GM06990 (cell line): ENCODE measurements at regions not wholly inside any gene's neighbourhood (a gene's known extent, or its start where the extent isn't known, plus 50 kb on each side); places are given as distances from the start of the nearest gene placed in this dataset.

ENCODE experiments used
- DNase-seq: peaks from one replicate; pipeline ENCODE4 v3.0.0-alpha.2; 2011; ENCODE audit not compliant: insufficient read length; ENCODE audit errors: extremely low read depth
- H3K27me3 ChIP-seq: replicated peaks from 2 replicates; pipeline ENCODE4 v1.6.0; 2011; ENCODE audit warnings: low read length; ENCODE audit not compliant: control insufficient read depth, insufficient read depth
- H3K36me3 ChIP-seq: 2 replicates; pipeline ENCODE4 v1.5.1; 2011; ENCODE audit warnings: low read length; ENCODE audit not compliant: control insufficient read depth, insufficient read depth
- H3K4me3 ChIP-seq: replicated peaks from 2 replicates; pipeline ENCODE4 v1.5.1; 2011; ENCODE audit warnings: low read depth, mild to moderate bottlenecking, control low read depth, low read length
- TF ChIP-seq, protein P1 (sequence below): IDR thresholded peaks from 2 replicates; pipeline ENCODE4 v1.5.1; 2011; ENCODE audit warnings: low read length, control low read depth, mild to moderate bottlenecking, inconsistent platforms; ENCODE audit not compliant: insufficient read depth, poor library complexity, severe bottlenecking

DNA sequence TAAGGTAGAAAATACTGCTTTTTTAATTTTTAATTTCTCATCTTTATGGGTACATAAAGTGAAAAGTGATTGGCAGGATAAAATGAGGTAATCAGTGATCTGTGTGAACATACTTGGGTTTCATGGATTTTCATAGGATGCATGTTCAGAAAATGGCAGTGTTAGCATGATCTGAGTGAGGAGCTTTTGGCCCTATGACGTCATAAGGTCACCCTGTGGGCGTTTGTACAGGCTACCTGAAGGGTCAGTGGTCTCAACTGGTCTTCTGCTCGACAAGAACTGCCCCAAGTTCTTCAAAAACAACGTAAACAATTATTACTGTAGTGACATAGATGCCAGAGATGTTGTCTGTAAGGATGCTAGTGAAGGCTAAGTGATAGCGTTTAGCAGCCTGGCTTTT, 124.5 kb upstream of the OSTN start:
- Histone ChIP-seq H3K4me3 (no peak overlapping the region), H3K27me3 (no peaks in the 10 kb centered on the region), H3K36me3 (no peaks in the 10 kb centered on the region)
- no peak for DNase-seq
- TF ChIP-seq, protein P1, sequence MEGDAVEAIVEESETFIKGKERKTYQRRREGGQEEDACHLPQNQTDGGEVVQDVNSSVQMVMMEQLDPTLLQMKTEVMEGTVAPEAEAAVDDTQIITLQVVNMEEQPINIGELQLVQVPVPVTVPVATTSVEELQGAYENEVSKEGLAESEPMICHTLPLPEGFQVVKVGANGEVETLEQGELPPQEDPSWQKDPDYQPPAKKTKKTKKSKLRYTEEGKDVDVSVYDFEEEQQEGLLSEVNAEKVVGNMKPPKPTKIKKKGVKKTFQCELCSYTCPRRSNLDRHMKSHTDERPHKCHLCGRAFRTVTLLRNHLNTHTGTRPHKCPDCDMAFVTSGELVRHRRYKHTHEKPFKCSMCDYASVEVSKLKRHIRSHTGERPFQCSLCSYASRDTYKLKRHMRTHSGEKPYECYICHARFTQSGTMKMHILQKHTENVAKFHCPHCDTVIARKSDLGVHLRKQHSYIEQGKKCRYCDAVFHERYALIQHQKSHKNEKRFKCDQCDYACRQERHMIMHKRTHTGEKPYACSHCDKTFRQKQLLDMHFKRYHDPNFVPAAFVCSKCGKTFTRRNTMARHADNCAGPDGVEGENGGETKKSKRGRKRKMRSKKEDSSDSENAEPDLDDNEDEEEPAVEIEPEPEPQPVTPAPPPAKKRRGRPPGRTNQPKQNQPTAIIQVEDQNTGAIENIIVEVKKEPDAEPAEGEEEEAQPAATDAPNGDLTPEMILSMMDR: no peak

DNA sequence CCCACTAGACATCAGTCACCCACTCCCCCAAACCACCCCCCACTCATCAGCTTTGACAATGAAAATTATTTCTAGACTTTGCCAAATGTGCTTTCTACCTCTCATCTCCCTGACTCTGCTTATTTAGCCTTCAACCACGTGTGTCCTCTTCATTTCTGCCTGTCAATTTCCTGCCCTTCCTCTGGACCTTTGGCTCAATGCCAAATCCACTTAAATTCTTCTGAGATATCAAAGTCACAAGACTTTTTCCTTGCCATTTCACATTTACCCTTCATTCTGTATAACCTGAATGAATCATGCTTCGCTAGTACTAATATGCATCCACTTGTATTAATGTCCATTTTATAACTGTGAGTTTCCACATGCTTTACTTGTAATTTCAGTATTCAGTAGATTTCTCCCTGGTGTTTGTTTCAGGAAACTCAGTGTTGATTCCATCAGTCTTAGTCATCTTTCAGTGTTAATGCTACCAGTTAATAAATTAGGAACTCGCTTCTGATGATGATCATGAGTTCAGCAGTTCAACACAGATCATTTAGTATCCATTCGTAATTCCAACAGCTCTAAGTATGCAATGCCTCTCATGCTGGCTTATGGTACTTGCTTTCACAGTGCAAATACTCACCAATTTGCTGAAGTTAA, 128.2 kb upstream of the OSTN start:
- no peak for DNase-seq
- TF ChIP-seq, protein P1: no peak
- Histone ChIP-seq H3K27me3 (no peaks in the 10 kb centered on the region), H3K36me3 (no peaks in the 10 kb centered on the region), H3K4me3 (no peak overlapping the region)

DNA sequence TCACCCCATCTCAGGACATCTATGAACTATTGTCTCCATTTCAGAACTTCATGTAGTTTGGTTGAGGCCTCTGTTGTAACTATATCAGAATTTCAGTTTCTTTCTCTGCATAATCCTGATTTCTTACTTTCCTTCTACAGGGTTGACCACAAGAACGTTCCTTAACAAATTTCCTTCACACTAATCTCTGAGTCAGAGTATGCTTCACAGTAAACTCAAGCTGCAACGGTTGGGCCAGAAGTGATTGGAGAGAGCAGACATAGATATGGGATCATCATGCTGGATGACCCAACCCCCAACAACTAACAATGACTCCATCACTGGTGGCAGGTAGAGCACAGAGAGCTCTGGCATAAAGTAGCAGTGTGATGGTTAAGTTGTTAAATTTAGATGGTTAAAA, 128.8 kb upstream of the OSTN start:
- DNase-seq: no peak
- Histone ChIP-seq H3K36me3 (no peaks in the 10 kb centered on the region), H3K4me3 (no peak overlapping the region), H3K27me3 (no peaks in the 10 kb centered on the region)
- TF ChIP-seq, protein P1: no peak

DNA sequence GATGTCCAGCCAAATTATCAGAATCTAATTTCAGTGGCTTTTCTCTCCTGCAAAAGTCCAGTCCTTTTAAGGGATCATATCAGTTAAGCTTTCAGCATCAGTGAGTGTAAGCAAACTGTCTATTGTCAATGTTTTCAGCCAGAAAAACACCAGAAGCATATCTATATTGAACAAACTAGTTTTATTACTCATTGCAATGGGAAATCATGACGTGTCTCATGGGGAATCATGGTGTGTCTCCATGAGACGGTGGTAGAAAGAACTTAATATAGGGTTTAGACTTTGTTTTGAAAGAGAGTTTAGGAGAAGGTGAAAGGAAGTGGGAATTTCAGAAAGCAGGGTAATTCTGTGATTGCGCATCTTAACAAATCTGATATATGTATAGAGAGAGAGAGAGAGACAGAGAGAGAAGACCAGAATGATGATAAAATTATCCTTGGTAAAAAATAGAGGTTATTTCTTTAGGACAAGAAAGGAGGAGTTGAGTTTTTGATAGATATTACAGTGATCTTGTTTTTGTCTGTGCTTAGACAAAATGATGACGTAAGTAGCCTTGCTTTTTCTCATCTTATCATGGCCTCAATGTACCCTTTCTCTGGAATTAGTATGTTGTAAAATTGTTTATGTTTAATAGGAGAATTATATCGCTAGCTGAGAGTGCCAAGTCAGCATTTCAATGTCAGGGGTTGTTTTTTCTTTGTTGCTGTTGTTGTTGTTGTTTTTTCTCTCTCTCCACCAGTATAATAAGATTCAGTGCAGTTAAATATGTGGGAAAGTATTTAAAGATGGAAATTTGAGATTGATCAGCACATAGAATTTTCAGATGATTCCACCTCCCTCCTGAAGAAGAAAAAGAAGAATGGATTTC, 129.9 kb upstream of the OSTN start:
- no peaks in the 10 kb centered on the region for H3K27me3 ChIP-seq
- H3K36me3 ChIP-seq: no peaks in the 10 kb centered on the region
- DNase-seq: no peak
- H3K4me3 ChIP-seq: no peak overlapping the region
- TF ChIP-seq, protein P1: no peak

DNA sequence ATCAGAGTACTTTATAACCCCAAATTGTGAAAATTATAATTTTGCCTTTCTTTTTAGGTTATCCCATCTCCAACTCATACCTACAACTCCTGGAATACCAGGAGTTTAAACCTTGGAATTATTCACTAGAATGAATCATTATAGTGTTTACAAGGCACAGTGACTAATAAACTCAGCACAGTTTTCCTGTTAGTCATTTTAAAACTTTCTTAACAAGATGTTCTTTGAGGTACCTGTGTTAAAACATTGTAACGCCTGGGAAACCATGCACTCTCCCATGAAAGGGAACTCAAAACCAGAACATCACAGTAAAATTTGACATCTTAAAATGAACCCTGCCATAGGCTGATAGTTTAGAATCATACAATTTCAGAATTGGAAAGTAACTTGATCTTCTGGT, 132.4 kb upstream of the OSTN start:
- Histone ChIP-seq H3K27me3 (no peaks in the 10 kb centered on the region), H3K4me3 (no peak overlapping the region), H3K36me3 (no peaks in the 10 kb centered on the region)
- peak; percentile 9 for DNase-seq
- TF ChIP-seq, protein P1: no peak
